ENCODE measurements at regions not wholly inside any gene's neighbourhood (a gene's known extent, or its start where the extent isn't known, plus 50 kb on each side); places are given as distances from the start of the nearest gene placed in this dataset.
"Not testable (repeated sequence)": the region's sequence is repeated elsewhere in the genome, so short reads cannot be mapped to it uniquely, and the experiment has no call there.

- intact Hi-C loops (cut with DNase I), result no loop called here
- no peak for DNase-seq (ENCODE audit: low spot score)
Observed at GRCh38 chr2:21782866-21783265, 659.1 kb downstream of the TDRD15 start.

GRCh38 chr2:21787941-21788340, 664.2 kb downstream of the TDRD15 start:
- intact Hi-C loops (cut with DNase I), result no loop called here
- no peak for DNase-seq (ENCODE audit: low spot score)

- DNase-seq (ENCODE audit: low spot score); intact Hi-C loops (cut with DNase I): not testable (repeated sequence)
Observed at GRCh38 chr2:21790311-21790710, 666.5 kb downstream of the TDRD15 start.

GRCh38 chr2:21792571-21792970, 668.8 kb downstream of the TDRD15 start:
- no peak for DNase-seq (ENCODE audit: low spot score)
- intact Hi-C loops (cut with DNase I), result no loop called here

DNA sequence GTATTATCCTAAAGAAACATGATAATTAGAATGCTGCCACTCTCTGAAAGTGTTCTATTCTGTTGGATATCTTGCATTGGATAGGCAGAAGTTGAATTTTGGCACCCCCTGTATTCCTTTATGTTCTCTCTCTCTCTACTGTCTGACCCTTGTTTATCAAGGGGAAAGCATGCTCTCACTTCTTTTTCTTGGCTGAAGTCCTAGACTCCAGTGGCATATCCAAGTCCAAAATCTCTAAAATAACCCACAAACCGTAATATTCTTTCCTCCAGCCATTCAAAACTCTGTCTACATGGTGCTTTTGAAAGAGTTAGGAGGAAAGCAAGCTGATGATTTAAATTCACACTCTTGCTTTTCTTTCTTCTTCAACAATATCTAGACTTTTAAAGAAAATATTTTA, 669.7 kb downstream of the TDRD15 start:
- intact Hi-C loops (cut with DNase I), result no loop called here
- DNase-seq (ENCODE audit: low spot score), result no peak

DNA sequence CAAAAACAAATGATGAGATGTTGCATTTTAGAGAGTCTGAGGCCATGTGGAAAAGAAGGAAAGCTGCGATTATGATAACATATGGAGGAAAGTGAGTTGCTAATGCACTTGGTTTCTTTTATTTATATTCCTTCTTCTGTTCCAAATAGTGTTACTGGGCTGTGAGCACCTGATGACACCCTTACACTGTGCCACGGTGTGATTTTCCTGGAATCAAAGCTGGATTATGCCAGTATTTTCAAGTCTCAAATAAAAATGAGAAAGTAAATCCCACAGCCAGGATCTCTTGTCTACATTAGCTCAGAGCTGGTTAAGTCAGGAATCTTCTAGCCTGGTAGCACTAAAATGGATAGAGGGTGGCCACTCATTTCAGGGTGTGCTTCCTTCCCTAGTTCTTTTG, 670.8 kb downstream of the TDRD15 start:
- DNase-seq (ENCODE audit: low spot score), result no peak
- intact Hi-C loops (cut with DNase I), result no loop called here

DNA sequence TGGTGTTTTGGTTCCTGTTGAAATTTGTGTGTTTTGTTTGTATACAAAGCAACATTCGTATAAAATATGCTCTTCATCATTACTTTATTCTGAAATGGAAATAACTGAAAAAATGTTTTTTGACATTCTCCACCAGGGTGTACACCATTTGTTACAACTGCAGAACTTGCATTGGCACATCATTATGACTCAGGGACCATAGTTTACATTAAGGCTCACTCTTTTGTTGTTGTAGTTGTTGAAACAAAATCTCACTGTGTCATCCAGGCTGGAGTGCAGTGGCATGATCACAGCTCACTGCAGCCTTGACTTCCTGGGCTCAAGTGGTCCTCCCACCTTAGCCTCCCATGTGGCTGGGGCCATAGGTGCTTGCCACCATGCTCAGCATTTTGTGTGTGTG, 676.6 kb downstream of the TDRD15 start:
- intact Hi-C loops (cut with DNase I), result no loop called here

GRCh38 chr2:21803550-21803949, 679.8 kb downstream of the TDRD15 start:
- no peak for DNase-seq (ENCODE audit: low spot score)
- intact Hi-C loops (cut with DNase I), result no loop called here

More for the DNA sequence above, 676.6 kb downstream of the TDRD15 start:
- DNase-seq (ENCODE audit: low spot score), result no peak

DNA sequence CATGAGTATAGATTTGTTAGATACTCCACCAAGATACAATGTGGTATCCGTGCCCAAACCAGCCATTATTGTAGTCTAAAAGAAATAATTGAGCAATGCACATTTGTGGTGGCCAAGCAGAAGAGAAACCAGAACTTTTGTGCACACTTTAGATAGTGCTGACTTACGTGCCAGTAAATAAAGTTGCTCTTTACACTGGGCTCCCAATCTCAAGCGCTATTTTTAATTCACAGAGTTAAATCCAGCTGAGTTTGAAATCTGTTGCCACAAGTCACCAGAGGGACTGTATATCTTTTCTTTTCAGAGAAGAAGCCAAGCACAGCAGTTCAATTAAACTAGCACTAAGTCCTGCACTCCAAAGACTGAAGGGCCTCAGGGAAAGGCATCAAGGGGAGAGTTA, 680.4 kb downstream of the TDRD15 start:
- intact Hi-C loops (cut with DNase I), result no loop called here
- no peak for DNase-seq (ENCODE audit: low spot score)

DNA sequence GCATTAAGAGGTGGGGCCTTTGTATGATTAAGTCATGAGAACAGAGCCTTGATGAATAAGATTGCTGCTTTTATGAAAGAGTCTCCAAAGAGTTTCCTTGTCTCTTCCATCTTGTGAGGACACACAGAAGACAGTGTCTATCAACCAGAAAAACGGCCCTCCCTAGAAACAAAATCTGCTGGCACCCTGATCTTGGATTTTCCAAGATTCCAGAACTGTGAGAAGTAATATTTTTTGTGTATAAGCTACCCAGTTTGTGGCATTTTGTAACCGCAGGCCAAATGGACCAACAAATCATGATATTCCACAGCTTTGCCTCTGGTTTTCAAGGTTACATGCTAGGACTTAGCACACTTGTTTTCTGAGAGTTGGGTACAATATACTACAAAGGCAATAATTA, 687.8 kb downstream of the TDRD15 start:
- no peak for DNase-seq (ENCODE audit: low spot score)
- intact Hi-C loops (cut with DNase I), result no loop called here

- intact Hi-C loops (cut with DNase I), result no loop called here
- DNase-seq (ENCODE audit: low spot score), result no peak
Observed at GRCh38 chr2:21812766-21813165, 689.0 kb downstream of the TDRD15 start.

- intact Hi-C loops (cut with DNase I), result no loop called here
- no peak for DNase-seq (ENCODE audit: low spot score)
Observed at GRCh38 chr2:21814588-21815149, 690.9 kb downstream of the TDRD15 start.

GRCh38 chr2:21818212-21818795, 694.5 kb downstream of the TDRD15 start:
- intact Hi-C loops (cut with DNase I), result no loop called here
- DNase-seq (ENCODE audit: low spot score), result no peak

DNA sequence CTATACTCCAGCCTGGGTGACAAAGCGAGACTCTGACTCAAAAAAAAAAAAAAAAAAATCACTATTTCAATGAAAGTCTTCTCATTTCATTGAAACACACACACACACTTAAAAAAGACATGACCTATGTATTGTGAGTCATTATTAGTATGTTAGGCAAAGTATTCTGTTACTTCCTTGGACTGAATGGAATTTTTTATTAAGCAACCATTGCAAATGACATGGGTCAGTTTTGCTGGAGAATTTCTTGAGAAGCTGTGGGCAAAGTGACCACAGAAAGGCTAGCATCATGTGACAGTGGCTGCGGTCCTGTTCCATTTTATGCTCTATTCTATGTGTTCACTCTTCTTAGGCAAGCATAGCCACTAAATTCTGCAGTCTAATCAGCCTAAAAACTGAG, 695.7 kb downstream of the TDRD15 start:
- intact Hi-C loops (cut with DNase I), result no loop called here

GRCh38 chr2:21820271-21820670, 696.5 kb downstream of the TDRD15 start:
- no peak for DNase-seq (ENCODE audit: low spot score)
- intact Hi-C loops (cut with DNase I), result no loop called here

More for the DNA sequence above, 695.7 kb downstream of the TDRD15 start:
- DNase-seq (ENCODE audit: low spot score), result no peak

GRCh38 chr2:21821672-21822227, 698.0 kb downstream of the TDRD15 start:
- no peak for DNase-seq (ENCODE audit: low spot score)
- intact Hi-C loops (cut with DNase I), result no loop called here

GRCh38 chr2:21822505-21822904, 698.7 kb downstream of the TDRD15 start:
- DNase-seq (ENCODE audit: low spot score), result no peak
- intact Hi-C loops (cut with DNase I), result no loop called here

GRCh38 chr2:21833767-21834166, 710.0 kb downstream of the TDRD15 start:
- intact Hi-C loops (cut with DNase I), result no loop called here
- no peak for DNase-seq (ENCODE audit: low spot score)

GRCh38 chr2:21836261-21836660, 712.5 kb downstream of the TDRD15 start:
- intact Hi-C loops (cut with DNase I), result no loop called here
- DNase-seq (ENCODE audit: low spot score), result no peak

- intact Hi-C loops (cut with DNase I), result no loop called here
- no peak for DNase-seq (ENCODE audit: low spot score)
Observed at GRCh38 chr2:21836719-21837118, 713.0 kb downstream of the TDRD15 start.

DNA sequence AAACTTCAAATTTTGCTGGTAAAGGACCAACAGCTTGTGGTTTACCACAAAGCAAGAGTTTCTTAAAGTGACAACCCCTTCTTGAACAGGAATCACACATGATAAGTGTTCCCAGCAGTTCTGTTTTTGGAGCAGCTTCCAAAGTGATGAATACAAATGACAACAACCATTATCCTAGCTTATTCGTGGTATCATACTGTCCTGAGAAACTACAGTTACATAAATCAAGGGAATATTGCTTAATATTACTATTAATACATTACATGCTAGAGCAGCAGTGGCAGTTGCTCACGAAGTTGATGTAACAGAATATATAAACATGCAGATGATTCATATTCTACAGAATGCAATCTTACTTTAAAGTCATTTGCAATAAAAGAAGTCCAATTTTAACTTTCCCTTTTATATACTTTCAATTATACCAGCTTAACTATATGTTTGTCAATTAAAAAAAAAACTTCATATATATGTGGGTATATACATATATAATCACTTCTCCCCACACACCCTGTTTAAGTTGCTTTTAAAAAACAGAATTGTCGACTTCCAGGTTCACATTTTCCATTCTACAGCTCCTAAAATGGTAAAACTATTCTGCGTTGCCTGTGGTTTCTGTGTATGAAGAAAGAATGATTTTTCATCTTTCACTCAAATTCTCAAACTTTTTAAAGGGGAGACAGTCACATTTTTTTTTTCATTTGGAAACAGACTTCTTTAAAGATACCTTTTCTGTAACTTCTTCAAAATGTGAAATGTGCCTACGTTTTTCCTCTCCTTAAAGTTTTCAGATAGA, 713.6 kb downstream of the TDRD15 start:
- intact Hi-C loops (cut with DNase I), result no loop called here
- DNase-seq (ENCODE audit: low spot score), result no peak
